ENCODE measurements at regions not wholly inside any gene's neighbourhood (a gene's known extent, or its start where the extent isn't known, plus 50 kb on each side); places are given as distances from the start of the nearest gene placed in this dataset.

- Histone ChIP-seq H3K27ac (no peak overlapping the region), H3K9me3 (replicated peaks) (no peaks in the 10 kb centered on the region), H3K4me1 (no peaks in the 10 kb centered on the region; the same call in 1 of the 2 replicates), H3K36me3 (no peaks in the 10 kb centered on the region), H3K27me3 (no peaks in the 10 kb centered on the region), H3K4me3 (no peak overlapping the region)
- DNase-seq: no peak
These were observed 133.0 kb downstream of the NDUFA12 start for GRCh38 chr12:94870511-94870910.

- Histone ChIP-seq H3K4me3 (no peak overlapping the region), H3K4me1 (no peaks in the 10 kb centered on the region; the same call in 1 of the 2 replicates), H3K27me3 (no peaks in the 10 kb centered on the region), H3K27ac (no peak overlapping the region), H3K36me3 (no peaks in the 10 kb centered on the region), H3K9me3 (replicated peaks) (no peaks in the 10 kb centered on the region)
- no peak for DNase-seq
These were observed 135.3 kb downstream of the NDUFA12 start for GRCh38 chr12:94868161-94868560.

GRCh38 chr12:94867066-94867855, 136.2 kb downstream of the NDUFA12 start:
- H3K27ac ChIP-seq: no peak overlapping the region
- H3K4me3 ChIP-seq: no peak overlapping the region
- H3K4me1 ChIP-seq: no peaks in the 10 kb centered on the region; the same call in 1 of the 2 replicates
- H3K27me3 ChIP-seq: no peaks in the 10 kb centered on the region
- peak; percentile 11 to 21 for DNase-seq
- no peaks in the 10 kb centered on the region for H3K9me3 ChIP-seq (replicated peaks)
- H3K36me3 ChIP-seq: no peaks in the 10 kb centered on the region

GRCh38 chr12:94864987-94865386, 138.5 kb downstream of the NDUFA12 start:
- Histone ChIP-seq H3K4me3 (no peak overlapping the region), H3K9me3 (replicated peaks) (no peaks in the 10 kb centered on the region), H3K27me3 (no peaks in the 10 kb centered on the region), H3K36me3 (no peaks in the 10 kb centered on the region), H3K27ac (no peak overlapping the region), H3K4me1 (no peaks in the 10 kb centered on the region; the same call in 1 of the 2 replicates)
- DNase-seq: no peak

DNA sequence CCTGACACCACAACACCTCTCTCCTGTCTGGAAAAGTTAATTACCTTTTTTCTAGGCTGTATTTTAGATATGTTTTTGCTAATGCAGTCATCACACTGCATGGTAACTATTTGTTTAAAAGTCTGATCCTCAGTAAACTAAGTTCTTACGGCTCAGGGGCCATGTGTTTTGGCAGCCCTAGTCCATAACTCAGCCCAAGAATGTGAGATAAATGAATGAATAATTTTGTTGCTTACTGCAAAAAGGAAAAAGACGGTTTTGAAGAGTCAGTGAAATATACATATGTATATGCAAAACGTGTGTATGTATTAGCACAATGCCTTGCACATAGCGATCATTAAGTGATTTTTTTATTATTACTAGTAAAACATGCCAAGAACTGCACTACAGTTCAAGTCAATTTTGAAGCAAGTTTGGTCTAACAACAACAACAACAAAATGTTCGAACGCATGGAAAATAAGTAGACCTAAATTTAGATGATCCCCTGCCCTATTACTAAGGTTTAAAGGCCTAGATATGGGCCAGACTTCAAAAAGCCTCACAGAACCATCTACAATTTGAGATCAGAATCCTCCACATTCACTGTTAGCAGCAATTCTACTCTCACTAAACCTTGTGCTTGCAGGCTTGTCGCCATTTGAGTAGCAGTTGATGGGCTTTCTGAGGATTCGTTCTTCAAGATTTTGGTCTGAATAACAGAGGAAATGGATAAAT, 140.0 kb downstream of the NDUFA12 start:
- no peaks in the 10 kb centered on the region for H3K9me3 ChIP-seq (replicated peaks)
- no peaks in the 10 kb centered on the region for H3K27me3 ChIP-seq
- no peaks in the 10 kb centered on the region; the same call in 1 of the 2 replicates for H3K4me1 ChIP-seq
- no peak overlapping the region for H3K27ac ChIP-seq
- no peaks in the 10 kb centered on the region for H3K36me3 ChIP-seq
- DNase-seq: no peak
- H3K4me3 ChIP-seq: no peak overlapping the region

- no peak overlapping the region for H3K4me3 ChIP-seq
- no peak for DNase-seq
- no peaks in the 10 kb centered on the region for H3K36me3 ChIP-seq
- H3K4me1 ChIP-seq: no peaks in the 10 kb centered on the region; the same call in 1 of the 2 replicates
- no peaks in the 10 kb centered on the region for H3K27me3 ChIP-seq
- H3K27ac ChIP-seq: no peak overlapping the region
- no peaks in the 10 kb centered on the region for H3K9me3 ChIP-seq (replicated peaks)
These were observed 141.1 kb downstream of the NDUFA12 start for GRCh38 chr12:94862421-94862820.

- Histone ChIP-seq H3K36me3 (no peaks in the 10 kb centered on the region), H3K4me1 (no peaks in the 10 kb centered on the region), H3K9me3 (replicated peaks) (no peaks in the 10 kb centered on the region), H3K4me3 (no peak overlapping the region), H3K27me3 (no peaks in the 10 kb centered on the region), H3K27ac (no peak overlapping the region)
- DNase-seq: no peak
These were observed 147.2 kb downstream of the NDUFA12 start for GRCh38 chr12:94856324-94856723.

GRCh38 chr12:94855853-94856252, 147.6 kb downstream of the NDUFA12 start:
- Histone ChIP-seq H3K27ac (no peak overlapping the region), H3K4me3 (no peak overlapping the region), H3K36me3 (no peaks in the 10 kb centered on the region), H3K9me3 (replicated peaks) (no peaks in the 10 kb centered on the region), H3K4me1 (no peaks in the 10 kb centered on the region), H3K27me3 (no peaks in the 10 kb centered on the region)
- DNase-seq: no peak

- Histone ChIP-seq H3K4me1 (no peaks in the 10 kb centered on the region), H3K27ac (no peak overlapping the region), H3K27me3 (no peaks in the 10 kb centered on the region), H3K36me3 (no peaks in the 10 kb centered on the region), H3K9me3 (replicated peaks) (no peaks in the 10 kb centered on the region), H3K4me3 (no peak overlapping the region)
- no peak for DNase-seq
These were observed 152.0 kb downstream of the NDUFA12 start for GRCh38 chr12:94851396-94852028.

DNA sequence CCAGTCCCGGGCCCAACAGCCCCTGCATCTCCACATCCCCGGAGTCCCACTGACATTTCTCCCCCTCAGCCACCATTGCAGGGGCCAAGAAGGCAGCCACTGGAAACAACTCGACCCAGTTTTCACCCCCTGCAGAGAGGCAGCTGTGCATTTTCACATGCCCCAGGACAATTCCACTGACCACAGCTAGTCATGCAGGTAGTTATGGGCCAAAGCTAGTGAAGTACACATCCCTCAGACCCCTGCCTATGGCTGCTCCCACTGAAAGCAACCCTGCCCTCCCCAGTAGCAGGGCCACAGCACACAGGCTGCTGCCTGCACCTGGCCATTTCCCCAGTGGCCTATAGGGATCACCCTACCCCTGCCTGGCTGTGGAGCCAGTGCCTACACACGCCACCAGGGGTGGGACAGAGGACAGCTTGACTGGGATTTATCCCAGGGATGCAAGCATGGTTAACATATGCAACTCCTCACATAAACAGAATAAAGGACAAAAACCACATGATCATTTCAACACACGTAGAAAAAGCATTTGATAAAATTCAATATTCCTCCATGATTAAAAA, 154.0 kb downstream of the NDUFA12 start:
- H3K36me3 ChIP-seq: no peaks in the 10 kb centered on the region
- peak in 1 of 2 experiments; percentile 19 for DNase-seq
- H3K4me3 ChIP-seq: no peak overlapping the region
- no peaks in the 10 kb centered on the region for H3K9me3 ChIP-seq (replicated peaks)
- H3K27ac ChIP-seq: no peak overlapping the region
- no peaks in the 10 kb centered on the region for H3K4me1 ChIP-seq
- H3K27me3 ChIP-seq: no peaks in the 10 kb centered on the region

- H3K9me3 ChIP-seq (replicated peaks): no peaks in the 10 kb centered on the region
- DNase-seq: no peak
These were observed 154.5 kb downstream of the NDUFA12 start for GRCh38 chr12:94848966-94849365.

DNA sequence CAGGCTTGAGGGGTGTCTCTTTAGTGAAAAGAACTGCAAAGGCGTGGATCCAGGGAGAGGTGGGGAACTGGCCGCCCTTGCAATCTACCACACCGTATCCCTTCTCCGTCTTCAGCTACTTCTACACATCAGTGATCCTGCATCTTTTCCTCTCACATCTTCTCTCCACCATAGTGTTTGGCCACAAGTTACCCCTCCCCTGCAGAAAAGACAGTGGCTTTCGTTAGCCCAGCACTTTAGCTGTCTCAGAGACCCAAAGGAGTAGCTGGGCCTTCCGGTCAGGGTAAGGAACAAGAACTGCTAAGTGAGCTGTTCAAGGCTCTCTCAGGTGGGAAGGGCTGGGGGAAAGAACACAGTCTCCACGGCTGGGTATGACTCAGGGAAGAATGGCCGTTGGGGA, 158.4 kb downstream of the NDUFA12 start:
- H3K36me3 ChIP-seq: no peaks in the 10 kb centered on the region
- H3K4me1 ChIP-seq: no peaks in the 10 kb centered on the region
- DNase-seq: no peak
- H3K27me3 ChIP-seq: no peaks in the 10 kb centered on the region
- H3K27ac ChIP-seq: no peak overlapping the region
- no peak overlapping the region for H3K4me3 ChIP-seq
- H3K9me3 ChIP-seq (replicated peaks): no peaks in the 10 kb centered on the region

More at GRCh38 chr12:94848966-94849365, 154.5 kb downstream of the NDUFA12 start:
- Histone ChIP-seq H3K27me3 (no peaks in the 10 kb centered on the region), H3K36me3 (no peaks in the 10 kb centered on the region), H3K27ac (no peak overlapping the region), H3K4me1 (no peaks in the 10 kb centered on the region), H3K4me3 (no peak overlapping the region)

- Histone ChIP-seq H3K9me3 (replicated peaks) (no peaks in the 10 kb centered on the region), H3K4me3 (no peak overlapping the region), H3K27me3 (no peaks in the 10 kb centered on the region), H3K4me1 (no peaks in the 10 kb centered on the region), H3K36me3 (no peaks in the 10 kb centered on the region), H3K27ac (no peak overlapping the region)
- DNase-seq: no peak
These were observed 159.0 kb downstream of the NDUFA12 start for GRCh38 chr12:94844452-94844851.

DNA sequence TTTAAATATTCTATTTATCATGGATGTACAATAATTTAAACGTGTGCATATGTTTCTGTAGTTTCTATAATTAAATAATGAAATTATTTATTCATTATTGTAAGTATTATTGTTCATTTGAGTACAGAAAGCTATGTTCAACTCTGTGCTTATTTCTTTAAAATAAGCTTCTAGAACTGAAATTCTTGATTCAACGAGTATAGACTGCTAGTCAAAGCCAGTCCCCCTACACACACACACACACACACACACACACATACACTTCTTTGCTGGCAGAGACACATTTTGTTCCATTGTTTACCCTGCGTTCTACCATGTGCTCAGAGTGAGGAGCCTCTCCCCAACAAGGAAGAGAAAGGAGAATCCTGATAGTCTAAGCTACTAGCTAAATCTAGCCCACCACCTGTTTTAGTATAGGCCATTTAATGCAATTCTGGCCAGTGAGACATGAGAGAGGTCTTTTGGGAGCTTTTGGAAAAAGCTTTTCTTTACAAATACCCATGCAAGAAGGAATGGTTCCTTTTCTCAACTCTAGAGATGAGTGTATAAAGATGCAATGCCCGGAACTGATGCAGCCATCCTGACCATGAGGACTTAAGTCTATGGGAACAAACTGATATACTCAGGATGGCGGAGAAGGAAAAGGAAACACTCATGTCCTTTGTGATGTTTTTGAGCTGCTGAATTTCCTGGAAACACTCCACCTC, 161.4 kb downstream of the NDUFA12 start:
- no peak overlapping the region for H3K4me3 ChIP-seq
- no peaks in the 10 kb centered on the region for H3K9me3 ChIP-seq (replicated peaks)
- no peaks in the 10 kb centered on the region for H3K4me1 ChIP-seq
- no peak overlapping the region for H3K27ac ChIP-seq
- no peaks in the 10 kb centered on the region for H3K36me3 ChIP-seq
- no peak for DNase-seq
- no peaks in the 10 kb centered on the region for H3K27me3 ChIP-seq

Measured in SJCRH30 (cell line).